GM12872 (cell line): ENCODE measurements at regions not wholly inside any gene's neighbourhood (a gene's known extent, or its start where the extent isn't known, plus 50 kb on each side); places are given as distances from the start of the nearest gene placed in this dataset.

Source experiments
- CTCF ChIP-seq: IDR thresholded peaks from 3 replicates; pipeline ENCODE4 v1.5.1; 2011; ENCODE audit warnings: low read depth, mild to moderate bottlenecking, low read length, moderate library complexity; ENCODE audit not compliant: insufficient read depth

GRCh38 chr3:5389057-5389456 lies 201.6 kb downstream of the EDEM1 start:
- TF ChIP-seq CTCF, result no peak

DNA sequence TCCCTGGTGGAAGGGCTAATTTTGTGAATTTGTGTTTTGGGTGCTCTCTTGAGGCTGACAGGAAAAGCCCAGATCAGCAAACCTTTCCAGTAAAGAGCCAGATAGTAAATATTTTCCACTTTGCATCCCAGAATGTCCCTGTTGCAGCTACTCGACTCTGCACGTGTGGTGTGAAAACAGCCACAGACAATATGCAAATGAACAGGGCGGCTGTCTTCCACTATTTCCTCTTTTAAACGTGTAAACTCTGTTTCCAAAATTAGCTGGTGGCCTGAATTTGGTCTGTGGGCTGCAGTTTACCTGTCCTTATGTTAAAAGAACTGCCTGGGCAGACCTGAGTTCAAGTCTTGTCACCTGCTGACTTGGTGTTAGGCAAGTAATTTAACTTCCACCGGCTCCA lies 202.7 kb downstream of the EDEM1 start:
- TF ChIP-seq CTCF, result no peak

- no peak for TF ChIP-seq CTCF
Measured at GRCh38 chr3:5390936-5391625, 203.6 kb downstream of the EDEM1 start.

DNA sequence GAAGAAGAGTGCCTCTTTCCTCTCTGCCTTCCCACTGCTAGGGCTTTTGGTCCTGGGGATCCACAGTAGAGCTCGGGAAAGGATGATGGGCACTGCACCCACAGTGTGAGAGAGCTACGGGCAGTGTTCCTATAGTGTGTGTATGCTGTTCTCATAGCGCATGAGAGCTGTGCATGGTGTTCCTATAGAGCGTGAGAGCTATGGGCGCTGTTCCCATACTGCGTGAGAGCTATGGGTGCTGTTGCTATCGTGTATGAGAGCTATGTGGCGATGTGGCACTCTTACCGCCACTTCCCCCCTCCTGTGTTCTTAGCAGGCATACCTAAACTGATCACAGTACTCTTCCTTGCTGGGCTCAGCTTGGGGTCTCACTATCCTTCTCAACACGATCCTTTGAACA lies 213.5 kb downstream of the EDEM1 start:
- no peak for TF ChIP-seq CTCF

DNA sequence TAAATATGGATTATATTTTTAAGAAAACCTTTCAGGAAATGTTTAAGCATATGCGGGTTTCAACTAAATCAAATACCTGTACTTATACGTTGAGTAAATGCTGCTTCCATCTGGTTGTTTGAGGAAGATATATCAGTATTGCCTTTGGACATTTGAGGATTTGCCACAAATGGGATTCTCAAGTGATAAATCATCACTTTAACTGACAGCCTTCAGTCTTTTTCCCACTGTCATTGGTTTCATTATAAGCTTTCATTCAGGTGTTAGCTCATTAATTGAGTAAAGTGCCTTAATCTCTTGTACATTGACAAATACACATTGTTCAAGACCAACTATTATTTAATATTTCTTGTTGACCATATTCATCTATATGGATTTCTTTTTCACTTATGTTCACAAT lies 217.2 kb downstream of the EDEM1 start:
- TF ChIP-seq CTCF, result no peak

- TF ChIP-seq CTCF, result no peak
Measured at GRCh38 chr3:5411786-5412185, 224.3 kb downstream of the EDEM1 start.

DNA sequence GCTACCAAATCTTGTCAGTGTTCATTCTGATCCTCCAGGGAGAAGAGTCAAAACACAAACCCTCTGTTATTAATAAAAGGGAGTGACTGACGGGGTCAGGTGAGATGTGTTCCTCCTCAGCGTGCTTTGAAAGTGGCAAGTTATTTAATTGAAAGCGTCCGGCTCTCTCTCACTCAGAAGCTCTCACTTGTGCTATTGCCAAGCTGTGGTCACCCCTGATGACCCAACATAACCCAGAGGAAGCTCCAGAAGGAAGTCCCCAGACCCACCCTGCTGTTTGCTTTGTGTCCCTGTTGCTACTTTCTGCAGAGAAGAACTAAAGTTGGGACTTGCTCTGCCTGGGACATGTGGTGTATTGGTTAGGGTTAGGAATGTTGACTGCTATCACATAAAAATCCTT lies 235.6 kb downstream of the EDEM1 start:
- no peak for TF ChIP-seq CTCF
